ENCODE measurements at regions not wholly inside any gene's neighbourhood (a gene's known extent, or its start where the extent isn't known, plus 50 kb on each side); places are given as distances from the start of the nearest gene placed in this dataset.

DNA sequence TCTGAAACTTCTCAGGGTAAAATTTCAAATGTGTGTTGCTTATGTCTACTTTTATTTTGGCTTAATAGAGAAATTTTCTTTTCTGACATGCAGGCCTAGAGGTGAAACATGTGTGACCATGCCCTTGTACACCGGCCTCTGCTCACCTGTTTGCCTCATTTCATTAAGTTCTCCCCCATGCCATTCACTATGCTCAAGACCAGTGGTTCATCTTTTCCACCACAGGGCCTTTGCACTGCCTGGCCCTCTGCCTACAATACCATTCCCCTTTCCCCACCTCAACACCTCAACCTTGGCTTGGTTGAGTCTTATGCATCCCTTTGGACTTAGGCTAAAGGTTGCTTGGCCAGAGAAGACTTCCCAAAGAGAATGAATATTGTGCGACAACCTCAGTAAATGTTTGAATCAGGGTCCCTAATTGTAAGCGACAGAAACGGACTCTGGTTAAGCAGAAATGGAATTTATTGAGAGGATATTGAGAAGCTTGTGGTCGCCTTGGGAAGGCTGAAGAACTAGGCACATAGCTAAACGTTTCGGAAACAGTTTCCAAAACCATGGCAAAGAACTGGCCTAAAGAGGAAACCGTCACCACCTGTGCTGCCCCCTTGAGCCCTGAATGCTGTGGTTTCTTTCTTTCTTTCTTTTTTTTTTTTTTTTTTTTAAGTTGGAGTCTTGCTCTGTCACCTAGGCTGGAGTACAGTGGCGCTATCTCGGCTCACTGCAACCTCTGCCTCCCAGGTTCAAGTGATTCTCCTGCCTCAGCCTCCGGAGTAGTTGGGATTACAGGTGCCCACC is 152.2 kb downstream of the SOX4 start:
- in situ Hi-C loops (cut with HindIII; ENCODE audit: low pct_unique_long_range_greater_than_20kb, low sequenced_read_pairs), result no loop called here

DNA sequence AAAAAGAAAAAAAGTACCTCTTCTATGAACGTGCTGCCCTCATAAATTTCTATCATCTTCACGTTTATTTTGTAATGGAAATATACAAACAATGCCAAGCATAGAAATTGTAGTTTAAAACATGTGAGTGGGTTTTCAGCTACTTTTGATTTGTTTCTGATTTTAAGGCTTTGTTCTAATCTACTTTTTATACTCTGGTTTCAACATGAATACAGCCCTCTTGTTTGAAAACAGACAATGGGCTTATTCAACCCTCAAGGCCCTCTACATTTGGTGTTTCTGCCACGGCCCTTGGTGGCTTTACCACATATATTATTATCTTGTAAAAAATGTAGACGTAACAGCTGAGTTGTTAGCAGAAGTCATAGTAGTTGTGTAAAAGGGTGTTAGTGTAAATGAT is 153.9 kb downstream of the SOX4 start:
- no peaks in the 10 kb centered on the region for H3K36me3 ChIP-seq (ENCODE audit: control insufficient read depth, insufficient read depth, low read length)
- BruUV-seq (replicated peaks), result no TSS peak
- ATAC-seq (no peak), DNase-seq (ENCODE audit: low read depth, low spot score) (no peak)
- ChIA-PET POLR2A (no interaction called here), CTCF (no interaction called here)
- TF ChIP-seq TCF7L2 (IDR thresholded peaks at IDR 0.05; ENCODE audit: low read depth, low read length) (no peak), POLR2AphosphoS5 (IDR thresholded peaks at IDR 0.05; ENCODE audit: low read depth, low read length) (no peak), SIN3A (IDR thresholded peaks at IDR 0.05; ENCODE audit: borderline replicate concordance, insufficient read depth, low read depth, low read length) (no peak)
- TF ChIP-seq, protein P1, sequence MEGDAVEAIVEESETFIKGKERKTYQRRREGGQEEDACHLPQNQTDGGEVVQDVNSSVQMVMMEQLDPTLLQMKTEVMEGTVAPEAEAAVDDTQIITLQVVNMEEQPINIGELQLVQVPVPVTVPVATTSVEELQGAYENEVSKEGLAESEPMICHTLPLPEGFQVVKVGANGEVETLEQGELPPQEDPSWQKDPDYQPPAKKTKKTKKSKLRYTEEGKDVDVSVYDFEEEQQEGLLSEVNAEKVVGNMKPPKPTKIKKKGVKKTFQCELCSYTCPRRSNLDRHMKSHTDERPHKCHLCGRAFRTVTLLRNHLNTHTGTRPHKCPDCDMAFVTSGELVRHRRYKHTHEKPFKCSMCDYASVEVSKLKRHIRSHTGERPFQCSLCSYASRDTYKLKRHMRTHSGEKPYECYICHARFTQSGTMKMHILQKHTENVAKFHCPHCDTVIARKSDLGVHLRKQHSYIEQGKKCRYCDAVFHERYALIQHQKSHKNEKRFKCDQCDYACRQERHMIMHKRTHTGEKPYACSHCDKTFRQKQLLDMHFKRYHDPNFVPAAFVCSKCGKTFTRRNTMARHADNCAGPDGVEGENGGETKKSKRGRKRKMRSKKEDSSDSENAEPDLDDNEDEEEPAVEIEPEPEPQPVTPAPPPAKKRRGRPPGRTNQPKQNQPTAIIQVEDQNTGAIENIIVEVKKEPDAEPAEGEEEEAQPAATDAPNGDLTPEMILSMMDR (IDR thresholded peaks at IDR 0.05), result no peak
- TF ChIP-seq, protein P2, sequence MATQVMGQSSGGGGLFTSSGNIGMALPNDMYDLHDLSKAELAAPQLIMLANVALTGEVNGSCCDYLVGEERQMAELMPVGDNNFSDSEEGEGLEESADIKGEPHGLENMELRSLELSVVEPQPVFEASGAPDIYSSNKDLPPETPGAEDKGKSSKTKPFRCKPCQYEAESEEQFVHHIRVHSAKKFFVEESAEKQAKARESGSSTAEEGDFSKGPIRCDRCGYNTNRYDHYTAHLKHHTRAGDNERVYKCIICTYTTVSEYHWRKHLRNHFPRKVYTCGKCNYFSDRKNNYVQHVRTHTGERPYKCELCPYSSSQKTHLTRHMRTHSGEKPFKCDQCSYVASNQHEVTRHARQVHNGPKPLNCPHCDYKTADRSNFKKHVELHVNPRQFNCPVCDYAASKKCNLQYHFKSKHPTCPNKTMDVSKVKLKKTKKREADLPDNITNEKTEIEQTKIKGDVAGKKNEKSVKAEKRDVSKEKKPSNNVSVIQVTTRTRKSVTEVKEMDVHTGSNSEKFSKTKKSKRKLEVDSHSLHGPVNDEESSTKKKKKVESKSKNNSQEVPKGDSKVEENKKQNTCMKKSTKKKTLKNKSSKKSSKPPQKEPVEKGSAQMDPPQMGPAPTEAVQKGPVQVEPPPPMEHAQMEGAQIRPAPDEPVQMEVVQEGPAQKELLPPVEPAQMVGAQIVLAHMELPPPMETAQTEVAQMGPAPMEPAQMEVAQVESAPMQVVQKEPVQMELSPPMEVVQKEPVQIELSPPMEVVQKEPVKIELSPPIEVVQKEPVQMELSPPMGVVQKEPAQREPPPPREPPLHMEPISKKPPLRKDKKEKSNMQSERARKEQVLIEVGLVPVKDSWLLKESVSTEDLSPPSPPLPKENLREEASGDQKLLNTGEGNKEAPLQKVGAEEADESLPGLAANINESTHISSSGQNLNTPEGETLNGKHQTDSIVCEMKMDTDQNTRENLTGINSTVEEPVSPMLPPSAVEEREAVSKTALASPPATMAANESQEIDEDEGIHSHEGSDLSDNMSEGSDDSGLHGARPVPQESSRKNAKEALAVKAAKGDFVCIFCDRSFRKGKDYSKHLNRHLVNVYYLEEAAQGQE (IDR thresholded peaks at IDR 0.05; ENCODE audit: insufficient read depth in 1 of 2, low read depth in 2 of 2, low read length in 1 of 2), result no peak
- no peaks in the 10 kb centered on the region for H3K27me3 ChIP-seq (ENCODE audit: control insufficient read depth, insufficient read depth, low read length)
- peaks cover 63% of the 10 kb centered on the region for H3K4me1 ChIP-seq (ENCODE audit: control insufficient read depth, insufficient read depth, low read length)
- no peaks in the 10 kb centered on the region for H3K9me3 ChIP-seq (ENCODE audit: control insufficient read depth, insufficient read depth, low read depth, low read length)
- no peak overlapping the region for H3K4me3 ChIP-seq (ENCODE audit: low read depth in 2 of 2, low read length in 2 of 2)
- peak overlapping the region; percentile 100 for H3K27ac ChIP-seq (ENCODE audit: low read length)
- in situ Hi-C loops (cut with HindIII; ENCODE audit: low pct_unique_long_range_greater_than_20kb, low sequenced_read_pairs), result no loop called here
- intact Hi-C loops (cut with micrococcal nuclease; ENCODE audit: unreplicated experiment), result loop anchor here (10.0 kb wide), 1 partner anchor 397 kb away; no protein-coding TSS in a partner anchor

More for the DNA sequence above, 152.2 kb downstream of the SOX4 start:
- intact Hi-C loops (cut with micrococcal nuclease; ENCODE audit: unreplicated experiment), result loop anchor here (10.0 kb wide), 1 partner anchor 399 kb away; no protein-coding TSS in a partner anchor
- H3K9me3 ChIP-seq (ENCODE audit: control insufficient read depth, insufficient read depth, low read depth, low read length), result no peaks in the 10 kb centered on the region
- no TSS peak for BruUV-seq (replicated peaks)
- no peak overlapping the region for H3K4me3 ChIP-seq (ENCODE audit: low read depth in 2 of 2, low read length in 2 of 2)
- H3K27me3 ChIP-seq (ENCODE audit: control insufficient read depth, insufficient read depth, low read length), result no peaks in the 10 kb centered on the region
- DNase-seq (ENCODE audit: low read depth, low spot score) (no peak), ATAC-seq (no peak)
- CTCF ChIA-PET, result interaction anchor here (0.5 to 0.6 kb wide), 2 partner anchors 212 to 225 kb away, joined by 3 read pairs; no protein-coding TSS in a partner anchor
- peak overlapping the region; percentile 66; the same call in 1 of the 2 replicates for H3K27ac ChIP-seq (ENCODE audit: low read length)
- POLR2A ChIA-PET, result interaction anchor here (0.6 to 0.7 kb wide), 2 partner anchors 24 to 1245 kb away, joined by 3 to 8 read pairs; no protein-coding TSS in a partner anchor
- TF ChIP-seq SIN3A (IDR thresholded peaks at IDR 0.05; ENCODE audit: borderline replicate concordance, insufficient read depth, low read depth, low read length), result no peak
- TF ChIP-seq, protein P1 (IDR thresholded peaks at IDR 0.05), result peak; percentile 35; the same call in 1 of the 2 replicates
- H3K36me3 ChIP-seq (ENCODE audit: control insufficient read depth, insufficient read depth, low read length), result no peaks in the 10 kb centered on the region
- peaks cover 62% of the 10 kb centered on the region for H3K4me1 ChIP-seq (ENCODE audit: control insufficient read depth, insufficient read depth, low read length)
